Activated CD4-positive, CD25-positive, alpha-beta regulatory T cell (primary cell): ENCODE measurements at regions not wholly inside any gene's neighbourhood (a gene's known extent, or its start where the extent isn't known, plus 50 kb on each side); places are given as distances from the start of the nearest gene placed in this dataset.

Experiments used
- DNase-seq, 4 experiments: peaks; one replicate each; lab custom pipeline; 2025; lab: John Stamatoyannopoulos, UW

GRCh38 chr5:148708854-148709253 is 54.5 kb upstream of the HTR4 start:
- no peak for DNase-seq

- no peak for DNase-seq
Measured at GRCh38 chr5:148711961-148712360, 57.6 kb upstream of the HTR4 start.

GRCh38 chr5:148713735-148714508 is 59.6 kb upstream of the HTR4 start:
- no peak for DNase-seq

- no peak for DNase-seq
Measured at GRCh38 chr5:148716716-148717115, 62.4 kb upstream of the HTR4 start.

- no peak for DNase-seq
Measured at GRCh38 chr5:148717668-148718067, 63.3 kb upstream of the HTR4 start.

GRCh38 chr5:148719605-148720004 is 65.3 kb upstream of the HTR4 start:
- DNase-seq, result no peak

GRCh38 chr5:148720257-148720656 is 65.9 kb upstream of the HTR4 start:
- no peak for DNase-seq

- DNase-seq, result no peak
Measured at GRCh38 chr5:148723143-148723542, 68.8 kb upstream of the HTR4 start.

- no peak for DNase-seq
Measured at GRCh38 chr5:148725675-148726074, 71.3 kb upstream of the HTR4 start.

- DNase-seq, result no peak
Measured at GRCh38 chr5:148729182-148729581, 74.9 kb upstream of the HTR4 start.

GRCh38 chr5:148730270-148730669 is 75.9 kb upstream of the HTR4 start:
- DNase-seq, result no peak

GRCh38 chr5:148730942-148731898 is 76.9 kb upstream of the HTR4 start:
- peak; percentile 4 to 39 (median 30) for DNase-seq

GRCh38 chr5:148732692-148733091 is 78.4 kb upstream of the HTR4 start:
- DNase-seq, result no peak

GRCh38 chr5:148733601-148734438 is 79.5 kb upstream of the HTR4 start:
- peak; percentile 40 to 57 (median 48) for DNase-seq

GRCh38 chr5:148734518-148734917 is 80.2 kb upstream of the HTR4 start:
- no peak for DNase-seq

- DNase-seq, result no peak
Measured at GRCh38 chr5:148735301-148735835, 81.0 kb upstream of the HTR4 start.

- no peak for DNase-seq
Measured at GRCh38 chr5:148739023-148739422, 84.7 kb upstream of the HTR4 start.

GRCh38 chr5:148739524-148739923 is 85.2 kb upstream of the HTR4 start:
- DNase-seq, result no peak

GRCh38 chr5:148740079-148740858 is 85.9 kb upstream of the HTR4 start:
- no peak for DNase-seq

- no peak for DNase-seq
Measured at GRCh38 chr5:148740966-148741742, 85.3 kb upstream of the ADRB2 start.
